KBM-7 (cell line): ENCODE measurements at regions not wholly inside any gene's neighbourhood (a gene's known extent, or its start where the extent isn't known, plus 50 kb on each side); places are given as distances from the start of the nearest gene placed in this dataset.

Experiments
- DNase-seq: peaks from one replicate; pipeline ENCODE4 v3.0.0-alpha.2; 2015
- in situ Hi-C: fragments of 300-500 bp; cut with MboI; formaldehyde crosslinking; loops from 2 replicates; pipeline ENCODE4 v1.14.3; 2020; ENCODE audit warnings: low sequenced_read_pairs, low pct_unique_long_range_greater_than_20kb, mixed read lengths

- no peak for DNase-seq
- in situ Hi-C loops = no loop called here
These were observed 403.7 kb downstream of the CENPC start for GRCh38 chr4:67141586-67141985.

- in situ Hi-C loops = no loop called here
- DNase-seq = no peak
These were observed 410.7 kb downstream of the CENPC start for GRCh38 chr4:67134616-67135015.

- in situ Hi-C loops = no loop called here
- no peak for DNase-seq
These were observed 412.1 kb downstream of the CENPC start for GRCh38 chr4:67133162-67133561.

- in situ Hi-C loops = no loop called here
These were observed 414.1 kb downstream of the CENPC start for GRCh38 chr4:67131224-67131623.

GRCh38 chr4:67130411-67130810 lies 414.9 kb downstream of the CENPC start:
- no peak for DNase-seq
- in situ Hi-C loops = no loop called here

More at GRCh38 chr4:67131224-67131623, 414.1 kb downstream of the CENPC start:
- DNase-seq = no peak

GRCh38 chr4:67126570-67126969 lies 418.7 kb downstream of the CENPC start:
- DNase-seq = no peak
- in situ Hi-C loops = no loop called here

GRCh38 chr4:67125636-67126514 lies 419.4 kb downstream of the CENPC start:
- in situ Hi-C loops = no loop called here
- no peak for DNase-seq

- no peak for DNase-seq
- in situ Hi-C loops = no loop called here
These were observed 420.6 kb downstream of the CENPC start for GRCh38 chr4:67124716-67125115.

GRCh38 chr4:67122029-67122428 lies 423.3 kb downstream of the CENPC start:
- in situ Hi-C loops = no loop called here
- DNase-seq = peak; percentile 19

- in situ Hi-C loops = no loop called here
These were observed 424.9 kb downstream of the CENPC start for GRCh38 chr4:67120369-67120768.

GRCh38 chr4:67109276-67109675 lies 436.0 kb downstream of the CENPC start:
- in situ Hi-C loops = no loop called here
- no peak for DNase-seq

More at GRCh38 chr4:67120369-67120768, 424.9 kb downstream of the CENPC start:
- DNase-seq = no peak

- DNase-seq = no peak
- in situ Hi-C loops = no loop called here
These were observed 438.3 kb downstream of the CENPC start for GRCh38 chr4:67106861-67107460.

- no peak for DNase-seq
- in situ Hi-C loops = no loop called here
These were observed 441.2 kb downstream of the CENPC start for GRCh38 chr4:67104145-67104544.

GRCh38 chr4:67103001-67103747 lies 442.1 kb downstream of the CENPC start:
- no peak for DNase-seq
- in situ Hi-C loops = no loop called here

GRCh38 chr4:67101612-67102011 lies 443.7 kb downstream of the CENPC start:
- DNase-seq = no peak
- in situ Hi-C loops = no loop called here

GRCh38 chr4:67092351-67092750 lies 453.0 kb downstream of the CENPC start:
- in situ Hi-C loops = no loop called here
- no peak for DNase-seq

- in situ Hi-C loops = no loop called here
These were observed 453.6 kb downstream of the CENPC start for GRCh38 chr4:67091673-67092072.

GRCh38 chr4:67087897-67088296 lies 457.4 kb downstream of the CENPC start:
- in situ Hi-C loops = no loop called here
- peak; percentile 61 for DNase-seq

More at GRCh38 chr4:67091673-67092072, 453.6 kb downstream of the CENPC start:
- no peak for DNase-seq

- no peak for DNase-seq
- in situ Hi-C loops = no loop called here
These were observed 460.5 kb downstream of the CENPC start for GRCh38 chr4:67084783-67085182.

GRCh38 chr4:67083496-67083895 lies 461.8 kb downstream of the CENPC start:
- no peak for DNase-seq
- in situ Hi-C loops = no loop called here
